Stimulated activated CD4-positive, alpha-beta T cell treated with anti-CD3 and anti-CD28 coated beads, Interleukin-15, amount 100 ng/mL, for 24 hours (primary cell): ENCODE measurements at regions not wholly inside any gene's neighbourhood (a gene's known extent, or its start where the extent isn't known, plus 50 kb on each side); places are given as distances from the start of the nearest gene placed in this dataset.

ENCODE experiments used
- DNase-seq: peaks from one replicate; pipeline ENCODE4 v3.0.0-alpha.2; 2020

- DNase-seq = no peak
These were observed 56.2 kb upstream of the CHRDL1 start for GRCh38 chrX:110851780-110852179.

- DNase-seq = no peak
These were observed 51.7 kb upstream of the CHRDL1 start for GRCh38 chrX:110847334-110847733.

GRCh38 chrX:110846071-110846470 is 50.5 kb upstream of the CHRDL1 start:
- DNase-seq = no peak
